ENCODE measurements at regions not wholly inside any gene's neighbourhood (a gene's known extent, or its start where the extent isn't known, plus 50 kb on each side); places are given as distances from the start of the nearest gene placed in this dataset.

- TF ChIP-seq CTCF (IDR thresholded peaks at IDR 0.05) = no peak
- no peak for TF ChIP-seq POLR2A (IDR thresholded peaks at IDR 0.05)
Observed at GRCh38 chrX:56066016-56066415, 166.1 kb upstream of the KLF8 start.

All from lower leg skin (tissue), 3 donors.